ENCODE measurements at regions not wholly inside any gene's neighbourhood (a gene's known extent, or its start where the extent isn't known, plus 50 kb on each side); places are given as distances from the start of the nearest gene placed in this dataset.

DNA sequence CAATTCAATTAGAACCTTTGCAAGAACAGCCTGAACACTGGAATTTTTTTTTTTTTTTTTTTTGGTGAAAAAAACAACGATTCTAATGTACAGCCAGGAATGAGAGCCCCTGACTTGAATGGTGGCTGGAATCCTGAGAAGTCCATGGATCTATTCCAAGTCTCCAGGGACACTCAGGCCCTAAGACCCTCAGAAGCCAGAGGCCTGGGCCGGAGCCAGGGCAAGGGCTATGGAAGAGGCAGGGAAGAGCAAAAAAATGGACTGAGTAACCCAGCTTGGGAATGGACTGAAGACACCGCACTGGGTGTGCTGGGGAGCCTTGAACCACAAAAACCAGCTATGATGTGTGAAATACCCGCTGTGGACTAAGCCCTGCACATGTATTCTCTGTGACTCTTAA is 60.3 kb upstream of the LHX1 start:
- BruUV-seq (replicated peaks): no TSS peak
- Histone ChIP-seq H3K27me3 (ENCODE audit: low read length) (no peaks in the 10 kb centered on the region), H4K20me1 (ENCODE audit: low read length) (no peaks in the 10 kb centered on the region), H3K27ac (ENCODE audit: low read length) (no peak overlapping the region), H3K36me3 (ENCODE audit: low read depth, low read length) (no peaks in the 10 kb centered on the region), H3K79me2 (ENCODE audit: low read length) (no peaks in the 10 kb centered on the region), H3K4me2 (ENCODE audit: low read length) (no peak overlapping the region), H3K9me2 (replicated peaks; ENCODE audit: low read length) (no peaks in the 10 kb centered on the region), H3K4me3 (ENCODE audit: low read length) (no peak overlapping the region), H3K9ac (ENCODE audit: low read length) (no peak overlapping the region), H3K4me1 (ENCODE audit: insufficient read depth, low read length) (0 out of 2 replicates have a peak, but pooled peaks cover 5% of the 10 kb centered on the region), H2AFZ (ENCODE audit: low read length) (no peak overlapping the region), H3K9me3 (ENCODE audit: low read length) (no peaks in the 10 kb centered on the region), H3F3A (ENCODE audit: low read length, unreplicated experiment) (no peaks in the 10 kb centered on the region)
- CTCF ChIA-PET: no interaction called here
- no peak for DNase-seq
- POLR2A ChIA-PET (ENCODE audit: unreplicated experiment): no interaction called here
- intact Hi-C loops (cut with micrococcal nuclease): no loop called here
- TF ChIP-seq EZH2 (IDR thresholded peaks at IDR 0.05; ENCODE audit: low read length, unreplicated experiment) (no peak), EZH2phosphoT487 (IDR thresholded peaks at IDR 0.05; ENCODE audit: borderline replicate concordance, low read length) (no peak)
- TF ChIP-seq, protein P1, sequence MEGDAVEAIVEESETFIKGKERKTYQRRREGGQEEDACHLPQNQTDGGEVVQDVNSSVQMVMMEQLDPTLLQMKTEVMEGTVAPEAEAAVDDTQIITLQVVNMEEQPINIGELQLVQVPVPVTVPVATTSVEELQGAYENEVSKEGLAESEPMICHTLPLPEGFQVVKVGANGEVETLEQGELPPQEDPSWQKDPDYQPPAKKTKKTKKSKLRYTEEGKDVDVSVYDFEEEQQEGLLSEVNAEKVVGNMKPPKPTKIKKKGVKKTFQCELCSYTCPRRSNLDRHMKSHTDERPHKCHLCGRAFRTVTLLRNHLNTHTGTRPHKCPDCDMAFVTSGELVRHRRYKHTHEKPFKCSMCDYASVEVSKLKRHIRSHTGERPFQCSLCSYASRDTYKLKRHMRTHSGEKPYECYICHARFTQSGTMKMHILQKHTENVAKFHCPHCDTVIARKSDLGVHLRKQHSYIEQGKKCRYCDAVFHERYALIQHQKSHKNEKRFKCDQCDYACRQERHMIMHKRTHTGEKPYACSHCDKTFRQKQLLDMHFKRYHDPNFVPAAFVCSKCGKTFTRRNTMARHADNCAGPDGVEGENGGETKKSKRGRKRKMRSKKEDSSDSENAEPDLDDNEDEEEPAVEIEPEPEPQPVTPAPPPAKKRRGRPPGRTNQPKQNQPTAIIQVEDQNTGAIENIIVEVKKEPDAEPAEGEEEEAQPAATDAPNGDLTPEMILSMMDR (conservative IDR thresholded peaks at IDR 0.05; ENCODE audit: low read depth, low read length): no peak
- no peak for ATAC-seq

DNA sequence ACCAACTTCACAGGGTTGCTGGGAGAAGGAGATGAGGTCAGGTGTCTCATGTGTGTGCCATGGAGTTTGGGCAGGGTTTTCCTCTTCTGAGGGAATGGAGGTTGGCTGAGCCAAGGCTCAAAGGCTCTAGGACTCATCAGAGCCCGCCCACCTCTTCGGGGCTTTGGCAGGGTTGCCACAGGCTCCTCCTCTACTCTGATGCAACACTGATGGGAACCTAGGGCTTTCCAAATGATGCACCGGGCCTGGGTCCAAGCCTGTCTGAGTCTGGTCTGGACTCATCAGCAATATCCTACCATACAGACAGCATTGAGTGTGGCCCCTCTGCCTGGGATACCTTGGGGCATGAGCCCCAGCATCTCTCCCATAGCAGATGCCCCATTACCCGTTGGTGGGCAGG is 59.5 kb upstream of the LHX1 start:
- no peaks in the 10 kb centered on the region for H3K9me3 ChIP-seq (ENCODE audit: low read length)
- H4K20me1 ChIP-seq (ENCODE audit: low read length): no peaks in the 10 kb centered on the region
- ChIA-PET POLR2A (ENCODE audit: unreplicated experiment) (no interaction called here), CTCF (no interaction called here)
- no peak overlapping the region for H2AFZ ChIP-seq (ENCODE audit: low read length)
- DNase-seq: no peak
- TF ChIP-seq EZH2 (IDR thresholded peaks at IDR 0.05; ENCODE audit: low read length, unreplicated experiment) (no peak), EZH2phosphoT487 (IDR thresholded peaks at IDR 0.05; ENCODE audit: borderline replicate concordance, low read length) (no peak)
- TF ChIP-seq, protein P1 (conservative IDR thresholded peaks at IDR 0.05; ENCODE audit: low read depth, low read length): no peak
- H3K79me2 ChIP-seq (ENCODE audit: low read length): no peaks in the 10 kb centered on the region
- no peak for ATAC-seq
- H3F3A ChIP-seq (ENCODE audit: low read length, unreplicated experiment): no peaks in the 10 kb centered on the region
- no peaks in the 10 kb centered on the region for H3K27me3 ChIP-seq (ENCODE audit: low read length)
- H3K4me2 ChIP-seq (ENCODE audit: low read length): no peak overlapping the region
- BruUV-seq (replicated peaks): no TSS peak
- no peak overlapping the region for H3K9ac ChIP-seq (ENCODE audit: low read length)
- no peak overlapping the region for H3K4me3 ChIP-seq (ENCODE audit: low read length)
- H3K9me2 ChIP-seq (replicated peaks; ENCODE audit: low read length): no peaks in the 10 kb centered on the region
- H3K27ac ChIP-seq (ENCODE audit: low read length): no peak overlapping the region
- 0 out of 2 replicates have a peak, but pooled peaks cover 5% of the 10 kb centered on the region for H3K4me1 ChIP-seq (ENCODE audit: insufficient read depth, low read length)
- no peaks in the 10 kb centered on the region for H3K36me3 ChIP-seq (ENCODE audit: low read depth, low read length)
- intact Hi-C loops (cut with micrococcal nuclease): no loop called here

DNA sequence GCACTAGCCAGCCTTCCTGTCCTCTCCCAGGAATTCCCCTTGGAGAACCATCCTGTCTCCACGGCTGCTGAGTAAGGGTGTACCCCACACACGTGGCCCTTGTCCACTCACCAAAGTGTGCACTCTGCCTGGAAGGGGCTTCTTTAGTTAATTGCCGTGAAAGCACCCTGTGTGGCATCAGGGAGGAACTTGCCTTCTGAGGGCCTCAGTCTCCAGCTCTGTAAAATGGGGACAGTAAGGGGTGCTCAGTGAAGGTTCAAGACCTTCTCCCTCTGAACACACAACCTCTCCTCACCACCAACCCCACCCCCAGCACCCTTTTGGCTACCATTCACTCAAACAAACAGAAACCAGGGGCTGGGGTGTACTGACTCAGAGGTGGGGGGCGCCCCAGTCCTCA is 59.1 kb upstream of the LHX1 start:
- ATAC-seq (no peak), DNase-seq (no peak)
- Histone ChIP-seq H3K27ac (ENCODE audit: low read length) (no peak overlapping the region), H3K4me2 (ENCODE audit: low read length) (no peak overlapping the region), H3K4me3 (ENCODE audit: low read length) (no peak overlapping the region), H3K9ac (ENCODE audit: low read length) (no peak overlapping the region), H3K79me2 (ENCODE audit: low read length) (no peaks in the 10 kb centered on the region), H3K9me2 (replicated peaks; ENCODE audit: low read length) (no peaks in the 10 kb centered on the region), H4K20me1 (ENCODE audit: low read length) (no peaks in the 10 kb centered on the region), H3F3A (ENCODE audit: low read length, unreplicated experiment) (no peaks in the 10 kb centered on the region), H3K36me3 (ENCODE audit: low read depth, low read length) (no peaks in the 10 kb centered on the region), H2AFZ (ENCODE audit: low read length) (no peak overlapping the region), H3K9me3 (ENCODE audit: low read length) (no peaks in the 10 kb centered on the region), H3K4me1 (ENCODE audit: insufficient read depth, low read length) (0 out of 2 replicates have a peak, but pooled peaks cover 5% of the 10 kb centered on the region), H3K27me3 (ENCODE audit: low read length) (no peaks in the 10 kb centered on the region)
- POLR2A ChIA-PET (ENCODE audit: unreplicated experiment): no interaction called here
- CTCF ChIA-PET: no interaction called here
- intact Hi-C loops (cut with micrococcal nuclease): no loop called here
- TF ChIP-seq EZH2 (IDR thresholded peaks at IDR 0.05; ENCODE audit: low read length, unreplicated experiment) (no peak), EZH2phosphoT487 (IDR thresholded peaks at IDR 0.05; ENCODE audit: borderline replicate concordance, low read length) (no peak)
- TF ChIP-seq, protein P1 (conservative IDR thresholded peaks at IDR 0.05; ENCODE audit: low read depth, low read length): no peak
- no TSS peak for BruUV-seq (replicated peaks)
